Caki2 (cell line): ENCODE measurements at regions not wholly inside any gene's neighbourhood (a gene's known extent, or its start where the extent isn't known, plus 50 kb on each side); places are given as distances from the start of the nearest gene placed in this dataset.

ENCODE experiments used
- DNase-seq: peaks from one replicate; pipeline ENCODE4 v3.0.0-alpha.2; 2015; ENCODE audit warnings: low read depth
- in situ Hi-C: cut with HindIII; loops from 2 replicates; pipeline ENCODE4 v1.10.0; 2016; ENCODE audit warnings: low sequenced_read_pairs, low pct_unique_long_range_greater_than_20kb, mixed read lengths

DNA sequence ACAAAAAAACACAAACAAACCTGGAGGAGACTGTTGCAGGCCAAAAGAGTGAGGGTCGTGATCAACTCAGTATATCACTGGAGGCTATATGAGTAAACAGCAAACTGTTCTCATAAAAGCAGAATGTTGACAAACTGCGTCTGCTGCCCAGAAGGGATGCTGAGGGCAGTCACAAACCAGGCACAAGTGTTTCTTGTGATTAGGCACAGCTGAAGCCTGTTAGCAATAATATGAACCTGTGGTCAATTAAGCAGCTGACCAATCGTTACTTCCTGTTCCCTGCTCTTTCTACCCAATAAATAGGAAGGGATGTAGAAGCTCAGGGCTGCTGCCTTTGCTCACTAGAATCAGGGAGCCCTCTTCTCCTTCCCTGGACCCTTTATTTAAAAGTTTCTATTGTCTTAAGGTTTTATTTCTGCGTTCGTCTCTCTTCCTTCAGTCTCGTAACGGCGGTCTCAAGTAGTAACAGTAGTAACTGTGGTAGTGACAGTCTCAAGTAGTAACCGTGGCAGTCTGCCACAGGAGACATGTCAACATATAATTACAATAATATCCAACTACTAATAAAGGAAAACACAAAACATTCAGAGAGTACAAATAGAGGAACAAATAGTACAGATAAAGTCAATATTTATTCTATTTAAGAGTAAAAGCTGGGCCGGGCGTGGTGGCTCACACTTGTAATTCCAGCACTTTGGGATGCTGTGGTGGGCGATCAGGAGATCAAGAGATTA, 698.4 kb upstream of the CCDC54 start:
- in situ Hi-C loops = no loop called here
- DNase-seq = no peak

DNA sequence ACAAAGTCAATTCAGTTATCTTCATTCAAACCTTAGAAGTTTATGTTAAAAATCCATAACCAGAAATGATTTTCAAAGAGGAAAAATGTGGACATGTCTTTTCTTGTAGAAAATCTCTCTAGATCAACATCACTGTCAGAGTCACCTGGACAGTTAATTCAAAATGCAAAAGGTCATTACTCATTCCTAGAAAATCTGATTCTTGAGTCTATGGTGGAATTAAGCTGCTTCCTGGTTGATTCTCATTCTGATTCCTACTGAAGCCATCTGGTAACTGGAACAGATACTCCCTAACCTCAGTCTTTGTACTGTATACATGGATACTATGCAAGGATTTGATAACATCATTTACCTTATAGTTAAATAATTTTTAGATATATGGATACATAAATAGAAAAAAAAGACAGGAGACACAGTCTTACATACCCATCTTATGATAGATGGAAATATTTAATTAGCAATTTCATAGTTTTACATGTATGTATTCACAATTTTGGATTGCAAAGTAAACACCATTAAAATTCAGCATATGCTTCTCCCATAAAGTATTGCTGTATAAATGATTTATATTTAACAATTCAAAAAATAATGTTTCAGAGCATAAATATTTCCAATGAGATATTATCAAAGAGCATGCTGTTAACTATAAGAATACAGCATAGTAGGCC, 693.2 kb upstream of the CCDC54 start:
- no peak for DNase-seq
- in situ Hi-C loops = no loop called here

DNA sequence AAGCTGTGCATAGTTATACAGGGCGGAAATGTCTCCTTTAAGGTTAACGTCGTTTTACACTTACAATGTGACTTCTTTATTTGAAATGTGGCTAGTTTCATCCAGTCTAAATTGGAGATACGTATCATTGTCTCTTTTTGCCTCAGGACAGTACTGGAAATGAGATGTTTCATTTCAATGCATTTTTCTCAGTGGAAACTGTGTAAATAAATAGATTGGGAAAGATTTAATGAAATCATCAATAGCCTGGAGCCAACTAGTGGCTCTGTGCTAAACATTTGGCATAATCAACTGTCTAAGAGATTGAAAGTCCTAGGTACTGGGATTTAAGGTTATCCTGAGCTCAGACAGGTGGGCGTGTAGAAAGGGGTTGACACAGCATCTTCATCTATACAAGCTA, 691.5 kb upstream of the CCDC54 start:
- in situ Hi-C loops = no loop called here
- no peak for DNase-seq

DNA sequence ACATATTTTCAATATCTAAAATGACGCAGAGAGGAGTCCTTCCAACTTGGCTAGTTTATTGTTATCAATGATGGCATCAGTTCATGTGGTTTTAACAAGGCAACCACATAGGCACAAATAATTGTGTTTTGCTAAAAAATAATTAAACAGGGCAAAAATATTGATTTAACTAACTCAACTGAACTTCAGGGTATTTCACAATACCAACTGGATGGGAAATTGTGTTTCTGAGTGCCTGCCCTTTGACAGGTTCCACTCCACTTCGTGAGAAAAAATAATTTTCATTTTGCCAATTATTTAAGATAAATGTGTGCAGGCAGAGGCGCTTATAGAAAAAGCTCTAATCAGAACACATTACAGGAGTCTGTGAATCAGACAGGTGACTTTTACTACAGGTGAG, 689.3 kb upstream of the CCDC54 start:
- no peak for DNase-seq
- in situ Hi-C loops = no loop called here

DNA sequence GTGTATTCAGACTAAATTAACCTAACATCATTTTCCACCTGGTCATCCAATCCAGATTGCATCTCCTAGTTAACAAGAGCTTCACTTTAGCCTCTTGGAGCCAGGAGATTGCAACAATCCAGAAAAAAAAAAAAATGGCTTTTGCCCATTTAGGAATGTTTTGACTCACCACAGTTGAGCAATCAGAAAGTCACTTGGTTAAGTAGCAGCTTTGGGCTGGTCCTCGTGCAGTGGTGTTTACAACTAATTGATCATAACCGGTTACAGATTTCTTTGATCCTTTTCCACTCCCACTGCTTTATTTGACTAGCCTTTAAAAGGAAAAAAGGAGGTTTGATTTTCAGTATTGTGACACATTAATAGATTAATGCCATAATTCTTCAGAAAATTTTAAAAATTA, 688.8 kb upstream of the CCDC54 start:
- in situ Hi-C loops = no loop called here
- peak; percentile 21 for DNase-seq

DNA sequence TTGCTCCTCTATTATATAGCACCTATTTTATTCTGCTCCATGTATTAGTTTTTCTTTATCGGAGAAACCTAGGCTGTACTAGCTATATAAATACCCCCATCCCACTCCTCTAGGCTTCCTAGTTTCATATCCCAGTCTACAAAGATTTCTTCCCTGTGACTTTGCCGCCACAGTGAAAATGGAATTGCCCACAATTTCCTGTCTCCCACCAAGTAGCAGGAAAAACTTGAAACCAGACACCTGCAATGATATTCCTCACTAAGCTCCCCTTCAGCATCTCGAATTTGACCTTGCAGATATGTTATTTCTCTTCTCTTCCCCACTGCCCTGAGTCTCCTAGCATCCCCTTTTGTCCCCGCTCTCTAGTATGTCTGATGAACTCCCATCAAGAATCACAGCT, 685.8 kb upstream of the CCDC54 start:
- DNase-seq = no peak
- in situ Hi-C loops = no loop called here

DNA sequence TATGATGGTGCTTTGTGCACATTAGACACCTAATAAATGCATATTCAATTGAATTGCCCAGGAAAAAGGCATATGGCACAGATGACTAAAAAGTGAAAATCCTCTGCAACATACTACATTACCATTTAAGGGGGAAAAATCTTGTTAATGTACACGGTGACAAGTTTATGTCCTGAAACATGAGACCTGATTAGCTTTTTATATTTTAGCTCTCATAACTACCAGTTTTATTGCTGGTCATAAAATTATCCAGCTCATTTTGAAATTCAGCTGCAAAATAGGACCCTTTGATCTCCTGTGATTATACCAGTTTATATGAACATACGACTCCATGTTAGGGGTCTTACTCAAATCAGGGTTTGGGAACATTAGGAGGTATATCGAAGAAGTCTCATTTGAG, 684.6 kb upstream of the CCDC54 start:
- DNase-seq = no peak
- in situ Hi-C loops = no loop called here

DNA sequence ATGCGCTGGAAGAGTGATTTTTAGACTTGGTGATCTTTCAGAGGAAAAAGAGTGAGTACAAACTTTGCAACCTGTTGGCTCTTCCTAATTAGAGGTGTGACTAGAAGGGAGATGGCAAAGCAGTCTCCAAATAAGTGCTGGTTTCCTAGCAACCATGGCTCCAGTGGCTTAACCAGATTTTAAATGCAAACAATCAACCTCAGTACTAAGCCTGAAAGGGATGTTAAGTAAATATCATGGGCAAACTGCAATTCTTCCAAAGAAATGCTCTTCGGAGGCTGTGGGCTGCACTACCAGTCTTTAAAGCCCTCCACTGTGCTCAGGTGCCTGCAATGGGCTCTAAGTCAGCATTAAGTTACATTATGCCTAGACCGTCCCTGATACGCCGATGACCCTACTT, 678.1 kb upstream of the CCDC54 start:
- DNase-seq = no peak
- in situ Hi-C loops = no loop called here

DNA sequence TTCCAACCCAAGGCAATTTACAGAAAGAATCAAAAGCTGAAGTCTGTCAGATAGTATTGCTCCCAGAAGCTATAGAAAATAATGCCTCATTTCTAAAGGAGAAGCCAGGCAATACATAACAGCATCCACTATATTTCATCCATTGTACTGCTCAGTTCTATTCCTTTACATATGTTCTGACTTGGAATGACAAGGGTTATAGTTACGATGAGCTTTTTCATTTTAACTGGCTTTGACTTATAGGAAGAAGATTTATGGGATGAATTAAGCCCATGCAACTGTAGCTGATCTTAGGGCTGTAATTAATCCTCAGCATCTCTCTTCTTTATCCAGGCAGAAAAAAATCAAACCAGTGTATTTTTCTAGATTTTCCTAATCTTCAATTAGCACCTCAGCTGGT, 676.3 kb upstream of the CCDC54 start:
- DNase-seq = no peak
- in situ Hi-C loops = no loop called here

DNA sequence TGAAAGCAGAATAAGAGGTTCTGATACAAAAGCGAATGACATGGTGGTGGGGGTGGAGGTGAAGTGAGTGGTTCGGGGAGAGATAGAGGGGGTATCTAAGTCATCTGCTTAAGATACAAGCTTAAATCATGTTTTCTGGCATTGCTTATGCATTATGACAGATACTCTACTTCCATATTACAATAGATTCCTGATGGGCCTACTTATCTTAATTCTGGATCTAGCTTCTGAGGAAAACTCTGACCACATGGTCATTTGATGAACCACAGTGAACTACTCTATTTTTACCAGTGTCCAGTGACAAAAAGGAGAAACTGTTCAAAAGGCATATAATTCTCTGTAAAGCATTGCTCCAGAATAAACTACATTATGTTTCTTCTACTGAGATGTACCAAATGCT, 673.7 kb upstream of the CCDC54 start:
- DNase-seq = no peak
- in situ Hi-C loops = no loop called here

DNA sequence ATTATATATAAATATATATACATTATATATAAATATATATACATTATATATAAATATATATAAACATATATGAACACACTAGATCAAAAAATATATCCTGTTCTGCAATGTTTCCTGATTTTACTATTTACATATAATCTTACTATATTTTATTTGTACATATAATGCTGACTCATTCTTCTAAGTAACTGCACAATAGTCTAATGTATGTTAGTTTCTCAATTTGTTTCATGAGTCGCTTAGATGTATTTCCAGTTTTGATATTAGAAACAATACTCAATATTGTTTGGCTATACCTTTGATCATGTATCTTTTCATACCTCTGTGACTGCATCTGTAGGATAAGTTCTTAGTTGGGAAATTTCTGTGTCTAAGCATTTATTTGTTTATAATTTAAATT, 669.9 kb upstream of the CCDC54 start:
- DNase-seq = no peak
- in situ Hi-C loops = no loop called here

DNA sequence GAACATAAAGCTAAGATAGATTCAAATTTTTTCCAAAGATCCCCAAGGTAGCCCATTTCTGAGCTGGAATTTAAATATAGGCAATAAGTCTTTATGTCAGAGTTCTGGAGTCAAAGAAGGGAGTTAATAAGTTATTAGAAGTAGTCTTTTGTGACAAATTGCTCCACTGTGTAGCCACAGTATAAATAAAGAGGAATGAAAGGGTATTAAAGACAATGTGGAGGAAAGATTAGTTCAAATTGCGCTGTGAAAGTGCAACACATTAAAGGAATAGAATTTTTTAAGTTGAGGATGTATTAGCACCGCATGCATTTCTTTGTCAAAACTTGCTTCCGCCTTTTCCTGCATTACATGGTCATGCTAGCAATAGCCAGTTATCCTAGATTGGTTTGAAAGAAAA, 666.6 kb upstream of the CCDC54 start:
- in situ Hi-C loops = no loop called here
- DNase-seq = peak; percentile 57

DNA sequence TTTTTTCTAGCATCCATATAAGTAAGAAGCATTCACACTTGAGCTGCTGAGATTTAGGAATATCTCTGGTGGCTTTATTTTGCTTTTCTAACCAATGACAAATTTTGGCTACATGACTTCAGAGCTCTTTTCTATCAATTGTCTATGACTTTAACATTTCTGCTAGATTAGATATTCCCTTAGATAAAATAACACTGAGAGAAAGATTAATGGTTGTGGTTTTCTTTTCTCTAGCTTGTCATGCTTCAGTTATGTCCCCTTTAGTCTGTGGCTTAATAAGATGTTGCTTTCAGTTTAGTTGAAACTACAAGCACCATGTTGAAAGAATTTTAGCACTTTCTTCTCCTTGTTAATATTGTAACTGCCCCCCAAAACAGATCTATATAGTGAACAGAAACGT, 665.6 kb upstream of the CCDC54 start:
- in situ Hi-C loops = no loop called here
- DNase-seq = peak; percentile 65

DNA sequence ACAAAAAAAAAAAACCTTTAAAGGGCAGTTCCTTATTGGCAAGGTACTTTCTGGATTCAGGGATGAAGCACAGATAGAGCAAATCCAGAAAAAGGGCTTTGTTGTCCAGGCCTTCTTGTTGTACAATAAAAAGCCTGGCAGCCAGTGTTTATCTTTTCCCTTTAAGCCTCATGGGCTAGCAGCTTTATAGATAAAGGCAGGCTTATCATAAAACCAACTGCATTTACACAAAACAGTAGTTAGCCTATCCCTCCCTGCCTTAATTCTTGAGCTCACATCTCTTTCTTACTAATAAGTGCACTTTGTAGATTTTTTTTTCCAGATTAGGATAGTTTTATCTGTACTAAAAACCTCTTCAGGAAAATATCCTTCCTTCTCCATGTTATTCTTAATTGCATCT, 662.8 kb upstream of the CCDC54 start:
- no peak for DNase-seq
- in situ Hi-C loops = no loop called here

DNA sequence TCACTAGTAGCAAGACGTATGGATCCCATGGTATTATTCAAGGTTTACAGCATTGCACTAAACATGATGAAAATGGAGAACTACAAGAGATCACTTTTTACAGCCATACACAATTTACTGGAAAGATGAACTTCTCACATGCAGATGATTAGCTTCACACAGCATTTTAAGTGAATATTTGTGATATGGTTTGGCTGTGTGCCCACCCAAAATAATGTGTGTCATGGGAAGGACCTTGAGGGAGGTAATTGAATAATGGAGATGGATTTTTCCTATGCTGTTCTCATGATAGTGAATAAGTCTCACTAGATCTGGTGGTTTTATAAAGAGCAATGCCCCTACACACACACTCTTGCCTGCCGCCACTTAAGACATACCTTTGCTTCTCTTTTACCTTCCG, 662.0 kb upstream of the CCDC54 start:
- in situ Hi-C loops = no loop called here

DNA sequence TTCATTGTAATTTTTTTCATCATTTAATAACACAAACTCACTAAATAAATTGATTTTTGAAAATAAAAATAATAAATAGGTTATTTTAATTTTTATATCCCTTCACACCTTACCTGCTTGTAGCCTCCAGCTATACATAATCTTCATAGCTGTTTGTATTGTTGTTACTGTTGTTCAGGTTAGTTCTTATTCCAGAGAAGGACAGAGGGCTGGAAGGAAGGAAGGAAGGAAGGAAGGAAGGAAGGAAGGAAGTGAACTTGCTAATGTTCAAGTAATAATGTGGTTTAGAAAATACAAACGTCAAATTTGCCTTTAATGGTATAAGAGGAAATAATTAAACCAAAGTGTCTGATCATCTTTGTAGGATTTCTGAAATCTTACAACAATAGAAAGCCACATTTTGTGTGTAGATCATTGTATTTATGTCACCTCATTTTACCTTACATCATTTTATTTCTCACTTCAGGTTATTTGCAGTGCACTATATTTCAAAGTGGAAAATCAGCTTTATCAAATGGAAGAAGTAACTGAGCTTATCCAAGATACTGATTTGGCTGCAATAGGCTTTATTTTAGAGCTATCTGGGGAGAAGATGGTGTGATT, 660.0 kb upstream of the CCDC54 start:
- in situ Hi-C loops = no loop called here
- DNase-seq = no peak

More for the DNA sequence above, 662.0 kb upstream of the CCDC54 start:
- DNase-seq = no peak

DNA sequence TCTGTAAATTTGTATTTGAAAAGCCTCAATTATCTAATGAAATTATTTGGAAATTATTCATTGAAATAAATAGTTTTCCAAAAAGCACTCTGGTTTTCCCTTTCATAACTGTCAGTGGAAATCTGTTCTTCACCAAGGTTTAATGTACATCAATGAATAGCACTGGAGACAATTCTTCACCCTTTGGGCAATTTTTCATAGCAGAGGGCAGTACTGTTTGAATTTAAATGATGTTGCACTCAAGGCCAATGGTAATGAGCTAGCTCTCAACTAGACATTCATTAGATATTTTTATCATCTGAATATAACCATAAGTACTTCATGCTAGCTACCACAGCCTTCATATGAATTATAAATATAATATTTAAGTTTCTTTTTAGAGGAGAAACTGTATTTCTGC, 658.2 kb upstream of the CCDC54 start:
- DNase-seq = no peak
- in situ Hi-C loops = no loop called here

DNA sequence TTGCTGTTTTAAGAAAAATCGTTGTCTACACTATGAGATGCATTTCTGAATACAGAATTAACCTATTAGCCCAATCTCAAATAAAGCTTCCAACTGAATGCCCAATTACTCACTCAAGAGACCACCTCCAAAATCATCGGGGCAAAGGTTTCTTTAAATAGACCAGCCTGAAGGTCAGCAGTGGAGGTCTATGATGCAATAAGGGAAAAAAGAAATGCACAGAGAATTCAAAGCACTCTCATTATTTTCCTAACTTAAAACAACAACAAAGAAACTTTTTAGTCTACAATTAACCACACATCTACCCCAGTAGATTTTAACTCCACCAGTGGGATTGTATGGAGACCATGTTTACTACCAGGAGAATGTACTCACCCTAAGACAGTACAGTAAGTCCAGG, 657.7 kb upstream of the CCDC54 start:
- no peak for DNase-seq
- in situ Hi-C loops = no loop called here

DNA sequence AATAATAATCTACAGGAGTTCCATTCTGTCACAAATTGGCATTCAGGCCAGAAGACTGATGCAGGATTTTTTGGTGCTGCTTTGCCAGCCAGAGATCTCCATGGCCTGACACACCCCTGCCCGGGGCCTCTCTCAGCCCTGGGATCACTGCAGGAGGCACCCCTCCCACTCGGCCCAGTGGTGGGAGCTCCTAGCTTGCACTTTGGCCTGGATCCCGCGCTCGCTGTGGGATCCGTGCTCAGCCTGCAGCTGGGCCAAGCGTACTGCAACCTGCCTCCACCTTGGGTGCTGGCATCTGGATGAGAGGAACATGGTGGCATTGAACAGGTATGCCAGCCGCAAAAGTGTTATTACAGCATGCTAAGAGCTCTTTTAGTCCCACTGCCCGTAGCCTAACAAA, 656.7 kb upstream of the CCDC54 start:
- no peak for DNase-seq
- in situ Hi-C loops = no loop called here

DNA sequence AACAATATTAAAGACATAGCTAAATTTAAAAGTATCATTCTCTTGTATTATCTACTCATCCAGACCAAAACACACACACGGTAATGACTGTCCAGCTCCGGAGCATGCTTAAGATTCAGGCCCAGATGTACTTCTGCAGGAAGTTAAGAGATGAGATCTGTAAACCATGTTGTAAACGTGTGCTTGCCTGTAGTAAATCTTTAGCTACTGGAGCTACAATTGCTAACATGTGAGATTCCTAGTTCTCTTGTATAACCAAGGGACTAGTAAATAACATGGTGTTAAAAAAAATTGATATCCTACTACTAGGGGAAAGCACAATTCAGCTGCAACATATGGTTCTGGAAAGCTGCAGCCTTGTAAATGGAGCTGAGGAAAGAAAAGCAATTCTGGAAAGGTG, 651.7 kb upstream of the CCDC54 start:
- in situ Hi-C loops = no loop called here
- no peak for DNase-seq
